Adrenal gland (tissue), 9 donors: ENCODE measurements at regions not wholly inside any gene's neighbourhood (a gene's known extent, or its start where the extent isn't known, plus 50 kb on each side); places are given as distances from the start of the nearest gene placed in this dataset.

Experiments
- DNase-seq, 7 donors: peaks; one replicate each; pipeline ENCODE4 v3.0.0-alpha.2; 2019 to 2020
- H3K27ac ChIP-seq, 5 donors: fragments of 200-600 bp; sonication (generic) in 4 of 5; 1 replicate in 3 of 5; 2 replicates in 2 of 5; pipeline versions ENCODE4 v1.5.1 to v1.8.0; 2016 to 2020; ENCODE audit warnings: mild to moderate bottlenecking in 1 of 5
- H3K27me3 ChIP-seq: fragments of 200-600 bp; 2 replicates; pipeline ENCODE4 v1.8.0; 2021
- H3K36me3 ChIP-seq, 2 donors: fragments of 200-600 bp; replicated peaks in 1 of 2; 1 replicate in 1 of 2; 2 replicates in 1 of 2; pipeline versions ENCODE4 v1.5.1 to v1.8.0; 2018 to 2022
- H3K4me1 ChIP-seq, 2 donors: fragments of 200-600 bp; replicated peaks in 1 of 2; 1 replicate in 1 of 2; 2 replicates in 1 of 2; pipeline versions ENCODE4 v1.5.1 to v1.8.0; 2018 to 2021
- H3K4me3 ChIP-seq, 4 donors: fragments of 200-600 bp; sonication (generic) in 3 of 4; one replicate each; pipeline ENCODE4 v1.5.1; 2016 to 2018
- H3K9me3 ChIP-seq, 3 donors: fragments of 200-600 bp; sonication (generic) in 1 of 3; replicated peaks in 1 of 3; 1 replicate in 2 of 3; 2 replicates in 1 of 3; pipeline versions ENCODE4 v1.5.1 to v1.8.0; 2016 to 2021
- CTCF ChIP-seq, 6 experiments: fragments of 450-650 bp in 4 of 6; fragments of 200-600 bp in 2 of 6; sonication (generic) in 1 of 6; IDR thresholded peaks; 1 replicate in 5 of 6; 2 replicates in 1 of 6; pipeline versions ENCODE4 v1.5.1 to v1.8.0; 2016 to 2021; ENCODE audit warnings: antibody characterized with exemption in 6 of 6, mild to moderate bottlenecking in 2 of 6, moderate library complexity in 1 of 6
- POLR2A ChIP-seq, 2 donors: fragments of 450-650 bp; IDR thresholded peaks; one replicate each; pipeline ENCODE4 v1.6.1; 2017; ENCODE audit warnings: antibody characterized with exemption in 2 of 2, mild to moderate bottlenecking in 2 of 2, moderate library complexity in 1 of 2
- WGBS, 4 donors: extraction: QIAGEN DNeasy Blood & Tissue Kit in 2 of 4; methylation state at CpG; one replicate each; pipeline versions ENCODE4 v1.1.5 to v1.1.7; 2013 to 2017; 5-methylcytosine and 5-hydroxymethylcytosine counted together
- intact Hi-C, 2 donors: fragments of 100-400 bp; cut with DNase I; formaldehyde crosslinking; loops; one replicate each; pipeline versions ENCODE4 v1.14.1 to v1.15.0; 2022 to 2023
- donor health status: healthy with polysubstance abuse.
- donor health status: Bipolar disorder and iron deficiency.
- donor health status: DM: yes; HTN: yes; CAD: no.
- donor health status: DM: no; HTN: no; CAD: no.
- donor health status: DM: no; HTN: no; CAD: no.

- no peak for DNase-seq
- Histone ChIP-seq H3K27me3 (no peaks in the 10 kb centered on the region), H3K27ac (no peak overlapping the region), H3K9me3 (no peaks in the 10 kb centered on the region), H3K4me1 (no peaks in the 10 kb centered on the region), H3K36me3 (no peaks in the 10 kb centered on the region), H3K4me3 (no peak overlapping the region)
- intact Hi-C loops: no loop called here
- 78 to 94% (median 85%) methylated on average over 3 of the region's 3 CpGs for WGBS, 4 donors
- TF ChIP-seq POLR2A (IDR thresholded peaks at IDR 0.05) (no peak), CTCF (IDR thresholded peaks at IDR 0.05) (no peak)
Observed at GRCh38 chr2:155404433-155405002, 706.0 kb downstream of the KCNJ3 start.

GRCh38 chr2:155393406-155393805 is 694.9 kb downstream of the KCNJ3 start:
- intact Hi-C loops: no loop called here
- no peak for TF ChIP-seq CTCF (IDR thresholded peaks at IDR 0.05)
- no peak for TF ChIP-seq POLR2A (IDR thresholded peaks at IDR 0.05)
- DNase-seq: no peak

DNA sequence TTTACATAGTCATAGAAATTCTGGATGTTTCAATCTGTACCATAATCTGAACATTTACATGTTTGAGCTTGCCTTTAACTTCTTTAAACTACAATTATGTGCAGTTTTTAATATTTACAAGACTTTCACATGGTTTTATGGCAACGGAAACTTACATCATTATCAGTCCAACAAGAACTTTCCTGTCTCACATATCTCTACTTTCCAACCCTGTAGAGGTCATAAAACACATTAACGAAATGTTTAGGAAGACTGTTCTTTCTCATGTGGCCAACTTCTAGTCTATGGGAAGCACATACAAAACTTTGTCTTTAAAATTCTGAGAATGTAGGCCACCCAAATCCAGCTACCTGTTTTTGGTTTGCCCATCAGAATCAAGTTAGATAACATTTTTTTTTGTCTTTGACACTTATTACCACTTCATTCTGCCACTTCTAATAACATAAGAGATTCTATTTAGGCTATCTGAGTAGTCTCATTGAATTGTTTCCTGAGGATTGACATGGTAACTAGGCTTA is 693.2 kb downstream of the KCNJ3 start:
- TF ChIP-seq POLR2A (IDR thresholded peaks at IDR 0.05) (no peak), CTCF (IDR thresholded peaks at IDR 0.05) (no peak)
- DNase-seq: no peak
- 45 to 67% (median 54%) methylated on average over 2 of the region's 2 CpGs for WGBS, 4 donors
- Histone ChIP-seq H3K27ac (no peak overlapping the region), H3K4me1 (no peaks in the 10 kb centered on the region), H3K36me3 (no peaks in the 10 kb centered on the region), H3K9me3 (no peaks in the 10 kb centered on the region), H3K4me3 (no peak overlapping the region), H3K27me3 (no peaks in the 10 kb centered on the region)
- intact Hi-C loops: no loop called here

More at GRCh38 chr2:155393406-155393805, 694.9 kb downstream of the KCNJ3 start:
- Histone ChIP-seq H3K27me3 (no peaks in the 10 kb centered on the region), H3K36me3 (no peaks in the 10 kb centered on the region), H3K9me3 (no peaks in the 10 kb centered on the region), H3K27ac (no peak overlapping the region), H3K4me3 (no peak overlapping the region), H3K4me1 (no peaks in the 10 kb centered on the region)

DNA sequence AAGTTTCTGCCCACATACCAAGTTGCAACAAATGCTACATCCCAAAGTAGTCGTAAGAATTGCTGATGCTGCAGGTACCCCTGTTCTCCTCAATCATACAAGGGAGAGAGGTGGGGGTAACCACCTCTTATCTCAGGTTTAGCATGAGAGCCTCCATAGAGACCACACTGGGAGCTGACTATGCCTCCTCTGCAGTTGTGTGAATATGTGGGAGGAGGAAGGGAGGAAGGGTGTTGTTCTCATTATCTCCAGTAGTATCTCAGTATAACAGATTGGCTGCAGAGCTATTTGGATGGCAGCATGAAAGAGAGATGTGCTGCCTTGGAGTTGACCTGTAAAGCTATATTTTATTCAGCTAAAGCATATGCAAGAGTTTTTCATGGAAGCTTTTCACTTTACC is 690.7 kb downstream of the KCNJ3 start:
- Histone ChIP-seq H3K36me3 (no peaks in the 10 kb centered on the region), H3K27ac (no peak overlapping the region), H3K27me3 (no peaks in the 10 kb centered on the region), H3K4me3 (no peak overlapping the region), H3K9me3 (no peaks in the 10 kb centered on the region), H3K4me1 (no peaks in the 10 kb centered on the region)
- WGBS, 4 donors: 68 to 81% (median 74%) methylated on average over 1 of the region's 1 CpG
- intact Hi-C loops: no loop called here
- TF ChIP-seq POLR2A (IDR thresholded peaks at IDR 0.05): no peak
- no peak for TF ChIP-seq CTCF (IDR thresholded peaks at IDR 0.05)
- no peak for DNase-seq
